Stimulated activated CD4-positive, alpha-beta T cell treated with anti-CD3 and anti-CD28 coated beads, Interleukin-4, amount 100 ng/mL, for 4 hours (primary cell): ENCODE measurements at regions not wholly inside any gene's neighbourhood (a gene's known extent, or its start where the extent isn't known, plus 50 kb on each side); places are given as distances from the start of the nearest gene placed in this dataset.
"Not testable (repeated sequence)": the region's sequence is repeated elsewhere in the genome, so short reads cannot be mapped to it uniquely, and the experiment has no call there.

ENCODE experiments used
- DNase-seq, 2 experiments: peaks; one replicate each; pipeline ENCODE4 v3.0.0-alpha.2; 2020

DNA sequence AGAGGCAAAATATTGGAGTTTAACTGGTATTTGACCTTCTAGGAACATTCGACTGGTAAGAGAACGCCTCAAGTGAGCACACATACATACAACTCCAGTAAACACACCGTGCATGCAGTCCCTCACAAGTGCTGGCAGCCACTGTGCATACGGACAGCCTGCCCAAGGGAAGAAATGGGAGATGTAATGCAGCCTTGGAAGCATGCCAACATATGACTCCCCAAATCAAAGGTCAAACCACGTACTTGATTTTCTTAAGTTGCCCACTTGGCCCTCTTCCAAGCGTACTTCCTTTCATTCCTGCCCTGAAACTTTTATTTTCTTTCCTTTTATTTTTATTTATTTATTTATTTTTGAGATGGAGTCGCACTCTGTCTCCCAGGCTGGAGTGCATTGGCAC lies 206.6 kb downstream of the SPRY1 start:
- no peak for DNase-seq

DNA sequence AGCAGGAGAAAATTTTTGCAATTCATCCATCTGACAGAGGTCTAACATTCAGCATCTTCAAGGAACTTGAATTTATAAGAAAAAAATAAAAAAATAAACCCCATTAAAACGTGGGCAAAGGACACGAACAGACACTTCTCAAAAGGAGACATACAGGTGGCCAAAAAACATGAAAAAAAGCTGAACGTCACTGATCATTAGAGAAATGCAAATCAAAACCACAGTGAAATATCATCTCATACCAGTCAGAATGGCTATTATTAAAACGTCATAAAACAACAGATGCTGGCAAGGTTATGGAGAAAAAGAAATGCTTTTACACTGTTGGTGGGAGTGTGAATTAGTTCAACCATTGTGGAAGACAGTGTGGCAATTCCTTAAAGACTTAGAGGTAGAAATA lies 209.2 kb downstream of the SPRY1 start:
- not testable (repeated sequence) for DNase-seq

DNA sequence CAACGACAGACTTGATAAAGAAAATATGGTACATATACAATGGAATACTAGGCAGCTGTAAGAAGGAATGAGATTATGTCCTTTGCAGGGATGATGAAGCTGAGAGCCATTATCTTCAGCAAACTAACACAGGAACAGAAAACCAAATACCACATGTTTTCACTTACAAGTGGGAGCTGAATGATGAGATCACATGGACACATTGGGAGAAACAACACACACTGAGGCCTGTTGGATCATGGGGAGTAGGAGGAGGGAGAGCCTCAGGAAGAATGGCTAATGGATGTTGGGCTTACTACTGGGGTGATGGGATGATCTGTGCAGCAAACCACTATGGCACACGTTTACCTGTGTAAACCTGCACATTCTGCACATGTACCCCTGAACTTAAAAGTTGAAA lies 209.7 kb downstream of the SPRY1 start:
- DNase-seq = no peak

DNA sequence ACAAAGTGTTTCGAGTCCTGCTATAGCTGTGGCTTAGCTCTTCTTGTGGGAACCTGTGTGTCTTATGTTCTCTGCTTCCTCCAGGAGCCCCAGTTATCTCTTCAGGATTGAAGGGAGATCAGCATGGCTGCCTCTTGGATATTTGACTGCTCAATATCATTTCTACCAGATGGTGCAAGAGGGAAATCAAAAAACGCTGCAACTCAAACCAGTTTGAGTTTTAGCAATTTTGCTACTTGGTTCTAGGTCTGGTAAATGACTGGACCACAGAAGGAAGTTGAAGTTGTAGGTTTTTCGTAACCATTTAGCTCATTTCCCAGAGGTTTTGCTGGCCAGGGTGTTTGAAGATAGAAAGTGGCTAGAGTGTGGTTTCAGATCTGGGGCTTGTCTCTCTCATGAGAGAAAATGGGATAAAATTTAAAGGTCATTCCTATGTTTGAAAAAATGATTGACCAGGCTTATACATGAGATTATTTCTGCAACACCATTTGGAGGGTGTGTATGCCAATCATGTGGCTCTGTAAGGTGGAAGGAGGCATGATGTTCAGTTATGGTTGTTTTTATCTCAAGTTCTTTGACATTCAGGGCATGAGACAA lies 210.4 kb downstream of the SPRY1 start:
- no peak for DNase-seq

DNA sequence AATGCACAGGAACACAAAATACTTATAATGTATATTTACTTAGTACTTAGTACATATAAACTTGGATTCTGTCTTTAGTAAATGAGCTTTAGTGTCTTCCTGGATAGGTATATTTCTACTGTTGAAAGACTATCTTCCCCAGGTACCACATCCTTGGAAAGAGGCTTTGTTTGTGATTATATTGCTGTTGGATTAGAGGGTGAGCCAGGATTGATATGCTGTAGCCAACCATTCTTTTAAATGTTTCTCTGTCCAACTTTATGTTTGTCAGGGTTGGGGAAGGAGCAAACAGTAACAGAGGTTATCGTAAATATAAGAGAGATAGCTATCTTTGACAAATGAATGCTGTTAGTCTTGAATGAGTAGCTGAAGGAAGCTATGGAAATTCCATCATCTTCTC lies 213.2 kb downstream of the SPRY1 start:
- no peak for DNase-seq

DNA sequence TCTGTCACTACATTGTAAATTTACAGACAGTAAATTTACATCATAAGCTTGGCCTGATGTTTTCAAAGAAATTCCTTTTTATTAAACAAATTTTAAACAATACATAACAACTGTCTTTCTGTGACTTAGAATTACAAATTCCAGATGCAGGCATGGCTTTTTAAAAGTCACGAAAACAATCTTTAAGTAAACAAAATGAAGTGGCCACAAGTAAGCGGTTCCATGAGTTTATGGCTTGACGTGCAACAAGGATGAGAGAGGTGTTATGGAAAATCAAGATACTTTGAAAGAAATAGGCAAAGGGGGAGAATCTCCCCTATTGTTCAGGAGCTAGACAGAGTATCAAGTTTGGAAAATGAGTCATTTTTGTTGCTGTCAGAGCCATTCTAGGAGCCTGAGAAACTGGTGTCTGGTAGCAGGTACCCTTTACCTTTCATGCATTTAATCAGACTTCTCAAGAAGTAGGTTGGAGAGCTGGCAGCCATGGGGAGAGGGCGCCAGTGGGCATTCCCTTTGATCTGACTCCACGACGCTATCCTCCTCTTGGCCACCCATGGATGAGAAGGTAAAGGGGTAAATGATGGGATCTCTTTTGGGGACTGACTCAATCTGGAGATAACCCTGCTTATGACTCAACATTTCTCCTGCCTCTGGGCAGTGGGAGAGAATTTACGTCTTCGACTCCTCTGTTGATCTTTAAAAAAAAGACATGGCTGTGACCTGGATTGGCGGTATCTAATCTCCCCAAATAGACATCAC lies 217.2 kb downstream of the SPRY1 start:
- DNase-seq = no peak

DNA sequence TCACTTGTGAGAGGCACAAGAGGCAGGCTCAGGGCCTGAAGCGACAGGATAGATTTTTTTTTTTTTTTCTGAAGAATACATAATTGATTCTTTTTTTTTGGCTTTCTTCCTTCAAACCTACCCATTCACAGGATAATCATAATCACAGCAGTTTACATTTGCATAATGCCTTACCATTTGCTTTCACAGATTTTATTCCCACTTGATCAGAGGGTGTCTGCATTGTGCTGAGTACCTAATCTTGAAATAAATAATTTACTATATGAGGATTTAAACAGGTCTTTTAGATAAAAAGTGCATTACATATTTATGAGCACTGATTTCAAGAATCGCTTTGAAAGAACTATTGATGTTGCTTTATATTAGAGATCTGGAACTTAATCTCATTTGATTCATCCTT lies 219.3 kb downstream of the SPRY1 start:
- no peak for DNase-seq

DNA sequence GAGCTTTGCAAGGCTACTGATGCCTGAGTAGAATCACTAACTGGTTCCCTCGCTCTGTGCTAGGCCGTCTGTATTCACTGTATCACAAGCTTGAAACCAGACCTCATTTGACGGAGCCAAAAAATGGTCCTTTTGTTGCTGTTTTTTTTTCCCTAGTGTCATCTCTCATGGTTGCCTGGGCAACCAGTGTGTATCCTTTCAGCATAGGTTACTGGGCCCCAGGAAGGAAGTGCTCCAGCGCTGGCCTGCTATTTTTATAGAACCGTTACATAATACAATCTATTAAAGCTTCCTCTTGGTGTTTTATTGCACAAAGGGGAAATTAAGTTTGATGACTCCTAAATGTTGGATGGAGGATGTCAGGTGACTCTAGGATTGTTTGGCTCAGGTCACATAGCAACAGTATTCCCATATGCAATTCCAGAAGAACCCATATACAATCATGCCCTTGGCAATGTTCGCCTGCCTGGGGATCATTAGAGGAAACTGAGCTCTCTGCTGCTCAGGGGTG lies 220.4 kb downstream of the SPRY1 start:
- DNase-seq = no peak

DNA sequence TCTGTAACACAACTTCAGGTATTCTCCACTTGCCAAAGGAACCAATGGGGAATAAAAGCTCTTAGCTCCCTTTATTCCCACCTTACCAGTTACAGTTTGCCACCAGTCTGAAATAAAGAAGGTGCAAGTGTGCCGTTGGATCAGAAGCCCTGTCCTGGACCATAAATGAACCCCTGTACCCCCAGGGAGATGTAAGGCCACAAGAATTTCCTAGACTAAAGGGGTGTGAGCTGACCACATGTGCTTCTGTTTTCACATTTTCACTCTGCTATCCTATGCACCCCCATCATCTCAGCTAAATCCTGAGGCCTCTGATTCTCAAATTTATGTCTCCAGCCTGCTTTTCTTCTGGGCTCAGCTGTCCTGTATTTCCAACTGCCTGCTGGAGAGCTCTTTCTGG lies 221.2 kb downstream of the SPRY1 start:
- DNase-seq = no peak

DNA sequence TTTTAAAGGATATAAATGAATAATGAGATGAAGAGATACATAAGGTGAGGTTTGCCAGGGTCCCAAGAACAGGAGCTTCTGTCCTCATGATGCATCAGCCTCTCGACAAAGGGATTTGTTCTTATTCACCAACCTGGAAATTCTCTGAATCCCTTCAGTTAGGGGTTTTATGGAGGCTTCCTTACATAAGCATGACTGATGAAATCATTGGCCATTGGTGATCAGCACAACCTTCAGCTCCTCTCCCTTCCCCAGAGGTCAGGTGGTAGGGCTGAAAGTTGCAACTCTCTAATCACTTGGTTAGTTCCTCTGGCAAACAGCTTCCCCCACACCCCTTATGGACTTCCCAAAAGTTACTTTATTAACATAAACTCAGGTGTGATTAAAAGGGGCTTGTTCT lies 222.0 kb downstream of the SPRY1 start:
- no peak for DNase-seq

DNA sequence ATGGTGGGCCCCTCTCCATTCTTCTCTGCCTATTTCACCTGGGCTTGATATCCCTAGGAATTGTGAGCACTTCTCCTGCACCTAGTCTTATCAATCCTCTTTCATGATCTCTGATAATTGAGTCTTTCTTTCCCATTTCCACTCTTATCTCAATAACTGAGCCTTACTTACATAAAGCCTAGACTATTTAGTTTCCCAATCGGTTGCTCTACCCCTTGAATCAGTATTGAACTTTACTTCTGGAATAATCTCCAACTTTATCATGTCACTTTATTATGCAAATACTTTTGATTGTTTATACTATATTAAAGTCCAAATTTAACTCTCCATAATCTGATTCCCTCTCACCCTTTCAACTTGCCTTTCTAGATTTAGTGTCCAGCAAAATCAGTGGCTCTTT lies 222.7 kb downstream of the SPRY1 start:
- DNase-seq = no peak

DNA sequence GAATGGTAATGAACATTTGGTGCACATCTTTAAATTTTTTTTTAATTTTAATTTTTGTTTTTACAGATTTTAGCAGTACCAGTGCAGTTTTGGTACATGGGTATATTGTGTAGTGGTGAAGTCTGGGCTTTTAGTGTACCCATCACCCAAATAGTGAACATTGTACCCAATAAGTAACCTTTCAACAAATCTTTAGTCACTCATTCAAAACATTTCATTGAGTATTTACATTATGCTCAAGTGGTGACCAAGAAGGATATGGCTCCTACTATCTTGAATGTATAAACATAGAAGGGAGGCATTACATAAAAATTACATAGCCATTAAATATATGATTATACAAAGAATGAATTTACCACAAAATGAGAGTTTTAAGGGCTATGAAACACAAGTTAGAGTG lies 223.3 kb downstream of the SPRY1 start:
- DNase-seq = no peak

DNA sequence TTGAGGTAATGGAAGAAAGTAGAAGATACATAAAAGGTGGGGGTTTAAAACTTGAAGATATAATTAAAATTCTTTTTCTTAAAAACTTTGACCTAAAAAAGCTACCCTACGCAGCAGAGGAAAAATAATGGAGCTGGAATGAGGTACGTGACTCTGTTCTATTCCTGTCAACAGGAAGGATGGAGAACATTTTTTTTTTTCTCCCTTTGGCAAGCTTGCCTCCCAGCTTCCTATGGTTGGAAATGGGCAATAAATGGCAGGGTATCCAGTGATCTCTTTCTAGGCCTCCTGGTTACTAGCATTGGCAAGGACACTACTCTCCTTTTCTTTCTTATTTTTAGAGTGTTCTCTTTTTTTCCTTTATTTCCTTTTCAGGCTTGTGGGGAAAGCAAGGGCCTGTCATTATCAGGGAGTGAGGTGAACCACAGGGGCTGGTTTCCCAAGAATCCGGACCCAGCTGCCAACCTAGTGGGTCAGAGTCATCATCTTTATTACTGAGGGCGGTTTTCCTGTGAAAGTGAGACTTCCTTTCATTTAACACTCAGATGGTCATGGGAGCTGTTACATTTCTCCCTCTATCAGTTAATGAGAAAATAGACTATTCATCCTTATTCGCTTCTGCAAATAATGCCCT lies 224.6 kb downstream of the SPRY1 start:
- DNase-seq = no peak

DNA sequence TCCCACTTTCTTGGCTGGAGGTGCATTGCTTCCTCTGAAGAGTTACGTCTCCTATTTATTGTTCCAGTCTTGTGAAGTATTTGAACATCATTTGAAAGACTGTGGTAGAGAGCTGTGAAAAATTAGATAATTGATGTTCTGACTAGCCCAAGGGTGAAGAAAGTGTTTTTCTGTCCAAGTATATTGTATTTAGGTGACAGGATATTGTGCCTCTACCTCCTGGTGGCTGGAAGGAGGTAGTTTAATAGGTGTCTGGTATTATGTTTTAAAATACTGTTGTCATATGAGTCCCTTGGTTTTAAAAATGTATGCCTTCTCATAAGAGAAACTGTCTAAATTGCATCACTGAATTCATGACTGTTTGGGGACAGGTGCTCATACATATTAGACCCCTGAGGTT lies 226.0 kb downstream of the SPRY1 start:
- DNase-seq = no peak

DNA sequence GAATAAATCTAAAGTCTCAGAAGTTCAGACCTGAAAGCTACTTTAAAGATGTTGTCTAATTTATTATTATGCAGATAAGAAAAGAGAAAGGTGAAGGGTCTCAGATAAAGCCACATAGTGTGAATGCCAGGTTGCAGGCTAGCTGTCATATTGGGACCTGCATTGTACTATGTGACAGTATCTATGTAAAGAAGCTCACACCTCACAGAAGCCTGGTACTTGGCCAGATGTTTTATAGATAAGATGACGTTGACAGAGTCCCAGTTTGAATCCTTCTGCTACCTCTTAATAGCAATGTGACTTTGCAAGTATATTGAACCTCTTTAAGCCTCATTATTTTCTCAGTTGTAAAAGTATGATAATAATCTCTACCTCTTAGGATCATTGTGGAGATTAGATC lies 227.0 kb downstream of the SPRY1 start:
- DNase-seq = no peak

DNA sequence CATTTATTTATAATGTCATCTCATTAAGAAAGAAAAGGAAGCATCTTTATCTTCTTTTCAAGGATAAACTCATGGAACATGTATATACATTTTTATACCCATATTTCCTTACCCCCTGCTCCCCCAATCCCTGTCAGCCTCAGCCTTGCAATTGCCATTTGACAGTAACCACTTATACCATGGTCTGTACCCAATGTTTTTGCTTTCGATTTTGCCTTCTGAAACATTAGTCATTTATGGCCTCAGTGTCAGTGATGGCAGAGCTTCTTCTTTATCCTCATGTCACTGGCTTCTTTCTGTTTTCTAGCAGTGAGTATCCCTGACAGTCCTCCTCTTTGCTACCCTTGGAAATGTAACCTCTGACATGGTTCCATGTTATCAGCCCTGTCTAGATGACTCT lies 228.4 kb downstream of the SPRY1 start:
- no peak for DNase-seq

DNA sequence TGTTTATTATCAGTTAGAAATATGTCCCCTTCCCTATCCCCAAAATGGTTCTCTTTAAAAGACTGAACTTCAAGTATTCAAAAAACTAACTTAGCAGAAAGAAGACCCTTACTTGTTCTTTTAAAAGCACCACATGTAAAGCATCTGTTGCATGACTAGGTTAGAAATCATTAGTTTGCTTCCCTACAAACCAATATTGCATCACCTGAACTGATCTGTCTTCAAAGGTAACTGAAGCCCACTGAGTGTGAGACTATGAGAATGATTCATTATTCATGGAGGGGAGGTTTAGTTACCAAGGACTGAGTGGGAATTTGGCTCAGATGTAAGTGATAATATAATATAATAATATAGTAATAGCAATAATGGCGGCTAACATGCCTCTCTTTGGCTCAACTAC lies 231.7 kb downstream of the SPRY1 start:
- DNase-seq = no peak

DNA sequence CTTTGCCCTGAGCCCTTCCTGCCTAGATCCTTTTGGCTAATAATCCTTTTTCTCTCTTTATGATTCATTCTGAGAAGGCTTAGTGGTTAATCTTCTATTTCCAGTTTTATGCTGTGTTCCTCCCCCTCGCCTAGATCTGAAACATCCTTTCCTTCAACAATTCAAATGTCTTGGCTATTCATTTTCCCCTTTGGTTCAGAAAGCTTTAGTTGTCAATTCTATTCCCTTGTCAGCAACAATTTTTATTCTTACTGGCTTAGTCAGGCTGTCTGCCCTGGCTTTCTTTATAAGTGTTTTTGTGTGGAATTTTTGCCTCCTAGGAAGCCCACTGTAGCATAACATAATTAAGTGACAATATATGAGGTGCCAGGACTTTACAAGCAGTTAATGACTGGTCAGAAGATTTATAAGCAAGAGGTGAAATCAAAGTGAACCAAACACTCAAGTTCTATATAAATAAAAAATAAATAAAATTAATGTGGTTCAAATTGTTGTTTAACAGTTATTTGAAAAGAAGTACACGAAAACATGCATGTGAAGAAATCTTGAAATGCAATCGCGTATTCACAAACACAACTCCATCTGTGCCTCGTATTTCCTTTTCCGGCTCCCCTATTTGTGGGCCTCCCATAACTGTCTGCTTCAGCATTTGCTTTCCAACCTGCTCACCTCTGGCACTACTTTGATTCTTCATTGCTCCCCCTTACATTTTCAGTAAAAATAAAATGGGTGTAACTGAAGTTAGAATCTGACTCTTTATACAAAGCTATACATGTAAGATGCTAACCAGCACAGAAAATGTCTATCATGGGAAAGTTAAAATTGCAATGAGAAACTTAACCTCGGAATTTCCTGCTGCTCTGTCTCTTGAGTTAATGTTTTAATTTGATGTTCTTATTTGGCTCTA lies 235.4 kb downstream of the SPRY1 start:
- no peak for DNase-seq

DNA sequence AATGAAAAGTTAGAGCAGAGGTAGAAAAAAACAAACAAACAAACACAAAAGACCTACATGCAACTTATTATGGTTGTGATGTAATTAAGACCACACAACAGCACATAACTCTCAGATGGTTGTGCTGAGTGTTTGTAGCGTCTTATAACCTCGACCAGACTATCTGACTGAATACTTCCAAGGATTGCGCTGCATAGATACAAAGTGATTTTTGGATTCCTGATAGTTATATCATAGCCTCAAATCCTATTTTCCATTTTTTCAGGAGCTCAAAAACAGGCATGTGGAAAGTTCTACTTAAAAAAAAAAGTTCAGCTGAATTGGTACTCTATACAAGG lies 236.1 kb downstream of the SPRY1 start:
- DNase-seq = no peak

DNA sequence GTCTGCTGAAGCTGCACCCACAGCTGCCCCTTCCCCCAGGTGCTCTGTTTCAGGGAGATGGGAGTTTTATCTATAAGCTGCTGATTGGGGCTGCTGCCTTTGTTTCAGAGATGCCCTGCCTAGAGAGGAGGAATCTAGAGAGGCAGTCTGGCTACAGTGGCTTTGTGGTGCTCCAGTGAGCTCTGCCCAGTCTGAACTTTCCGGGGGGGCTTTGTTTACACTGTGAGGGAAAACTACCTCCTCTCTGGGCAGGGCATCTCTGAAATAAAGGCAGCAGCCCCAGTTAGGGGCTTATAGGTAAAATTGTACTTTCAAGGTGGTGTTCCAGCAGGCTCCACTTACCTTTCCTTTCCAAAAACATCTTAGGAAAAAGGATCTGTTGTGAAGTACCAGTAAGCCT lies 242.2 kb downstream of the SPRY1 start:
- DNase-seq = no peak

DNA sequence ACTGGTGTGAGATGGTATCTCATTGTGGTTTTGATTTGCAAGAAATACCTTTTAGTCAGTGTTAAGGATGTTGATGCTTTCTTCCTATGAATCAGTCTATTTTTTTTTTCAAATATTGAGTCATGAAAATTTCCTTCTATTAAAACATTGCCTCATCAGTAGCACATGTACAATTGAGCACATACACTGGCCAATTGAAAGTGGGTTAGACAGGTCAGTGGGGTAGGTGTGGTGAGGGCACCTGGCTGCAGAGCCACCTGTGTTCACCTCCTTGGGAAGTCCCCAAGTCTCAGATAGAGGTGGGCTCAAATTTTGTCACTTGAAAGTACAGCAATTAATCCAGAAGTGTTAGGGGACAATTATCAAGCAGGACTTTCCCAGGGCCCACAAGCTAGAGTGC lies 243.7 kb downstream of the SPRY1 start:
- DNase-seq = no peak

DNA sequence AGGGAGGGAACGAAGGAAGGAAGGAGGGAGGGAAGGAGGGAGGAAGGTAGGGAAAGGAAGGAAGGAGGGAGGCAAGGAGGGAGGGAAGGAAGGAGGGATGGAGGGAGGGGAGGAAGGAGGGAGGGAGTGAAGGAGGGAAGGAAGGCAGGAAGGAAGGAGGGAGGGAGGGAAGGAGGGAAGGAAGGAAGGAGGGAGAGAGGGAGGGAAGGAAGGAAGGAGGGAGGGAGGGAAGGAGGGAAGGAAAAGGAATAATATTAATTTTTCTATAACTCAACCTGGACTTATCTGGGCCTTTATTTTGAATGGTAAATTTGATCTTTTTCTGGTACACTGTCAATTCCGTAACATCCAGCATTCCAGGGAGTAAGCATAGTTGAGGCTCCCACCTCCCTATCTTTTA lies 244.2 kb downstream of the SPRY1 start:
- no peak for DNase-seq

DNA sequence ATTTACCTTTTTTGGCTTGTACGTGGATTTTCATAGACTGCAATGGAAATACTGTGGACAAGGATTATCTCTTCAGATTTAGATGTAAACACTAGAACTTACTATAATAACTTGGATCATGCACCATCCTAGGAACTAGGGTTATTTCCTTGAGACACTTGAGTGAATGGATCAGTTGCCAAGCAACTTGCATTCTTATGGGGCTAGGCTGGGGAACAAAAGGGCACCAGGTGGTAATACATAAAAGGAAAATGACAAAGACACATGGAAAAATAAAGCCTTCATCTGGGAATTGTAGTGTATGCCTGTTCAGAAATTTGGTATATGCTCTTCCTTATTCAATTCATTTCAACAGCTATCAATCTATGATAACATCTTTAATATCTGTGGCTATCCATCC lies 247.1 kb downstream of the SPRY1 start:
- no peak for DNase-seq

DNA sequence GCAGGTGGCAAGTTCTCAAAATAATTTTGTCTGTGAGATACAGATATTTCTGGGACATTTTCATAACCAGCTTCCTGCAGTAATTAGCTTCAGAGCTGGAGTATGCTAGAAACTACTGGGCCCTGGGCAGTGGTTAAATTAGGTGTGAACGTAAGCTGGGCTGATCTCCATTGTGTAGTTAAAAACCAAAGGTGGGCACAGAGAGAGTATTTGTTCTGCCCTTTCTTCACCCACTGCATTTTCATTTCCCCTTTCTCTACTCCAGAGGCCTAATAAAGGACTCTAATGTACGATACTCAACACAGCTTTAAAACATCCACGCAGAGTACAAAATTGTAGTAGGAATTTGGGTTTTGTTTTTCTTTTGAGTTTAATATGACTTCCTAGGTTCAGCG lies 252.7 kb downstream of the SPRY1 start:
- no peak for DNase-seq
